PFSK-1 (cell line): ENCODE measurements at regions not wholly inside any gene's neighbourhood (a gene's known extent, or its start where the extent isn't known, plus 50 kb on each side); places are given as distances from the start of the nearest gene placed in this dataset.

Experiments
- FOXP2 ChIP-seq: optimal IDR thresholded peaks from 2 replicates; pipeline ENCODE3; 2011; ENCODE audit warnings: borderline replicate concordance, control low read depth, inconsistent platforms; ENCODE audit not compliant: insufficient read depth; ENCODE audit errors: extremely low read length, extremely low read depth
- POLR2AphosphoS5 ChIP-seq: IDR thresholded peaks from 2 replicates; pipeline ENCODE4 v1.6.1; 2012; ENCODE audit warnings: low read depth, mild to moderate bottlenecking, control low read depth, low read length, moderate library complexity
- SIN3A ChIP-seq: IDR thresholded peaks from 2 replicates; pipeline ENCODE4 v1.6.1; 2012; ENCODE audit warnings: mild to moderate bottlenecking, low read length, moderate library complexity, borderline replicate concordance; ENCODE audit not compliant: insufficient read depth
- TAF1 ChIP-seq: IDR thresholded peaks from 2 replicates; pipeline ENCODE4 v1.6.1; 2012; ENCODE audit warnings: low read length, control low read depth, borderline replicate concordance; ENCODE audit not compliant: insufficient read depth
- TF ChIP-seq, protein P1 (sequence below), 2 experiments: IDR thresholded peaks; 2 replicates each; pipeline versions ENCODE4 v1.6.1 to v1.8.0; 2011 to 2012; ENCODE audit warnings: low read depth in 2 of 2, low read length in 2 of 2, control low read depth in 1 of 2, inconsistent platforms in 1 of 2, mild to moderate bottlenecking in 1 of 2, moderate library complexity in 1 of 2; ENCODE audit not compliant: insufficient read depth in 1 of 2

DNA sequence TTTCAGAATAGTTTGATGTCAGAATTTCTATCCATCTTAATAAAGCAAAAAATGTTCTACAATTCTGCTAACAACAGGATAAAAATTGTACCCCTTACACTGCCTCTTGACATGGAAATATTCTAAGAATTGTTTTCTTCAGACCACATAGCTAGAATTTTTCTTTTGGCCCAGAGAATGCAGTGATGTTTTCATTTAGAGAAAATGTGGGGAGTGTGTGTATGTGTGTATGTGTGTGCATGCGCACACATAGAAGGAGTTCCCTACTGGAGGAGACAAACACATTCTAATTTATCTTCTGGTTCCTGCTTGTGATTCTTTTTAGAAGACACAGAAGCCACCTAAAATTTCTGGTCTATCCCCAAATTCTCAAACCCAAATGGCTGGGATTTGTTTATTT is 1145.7 kb downstream of the VRK1 start:
- TF ChIP-seq, protein P1, sequence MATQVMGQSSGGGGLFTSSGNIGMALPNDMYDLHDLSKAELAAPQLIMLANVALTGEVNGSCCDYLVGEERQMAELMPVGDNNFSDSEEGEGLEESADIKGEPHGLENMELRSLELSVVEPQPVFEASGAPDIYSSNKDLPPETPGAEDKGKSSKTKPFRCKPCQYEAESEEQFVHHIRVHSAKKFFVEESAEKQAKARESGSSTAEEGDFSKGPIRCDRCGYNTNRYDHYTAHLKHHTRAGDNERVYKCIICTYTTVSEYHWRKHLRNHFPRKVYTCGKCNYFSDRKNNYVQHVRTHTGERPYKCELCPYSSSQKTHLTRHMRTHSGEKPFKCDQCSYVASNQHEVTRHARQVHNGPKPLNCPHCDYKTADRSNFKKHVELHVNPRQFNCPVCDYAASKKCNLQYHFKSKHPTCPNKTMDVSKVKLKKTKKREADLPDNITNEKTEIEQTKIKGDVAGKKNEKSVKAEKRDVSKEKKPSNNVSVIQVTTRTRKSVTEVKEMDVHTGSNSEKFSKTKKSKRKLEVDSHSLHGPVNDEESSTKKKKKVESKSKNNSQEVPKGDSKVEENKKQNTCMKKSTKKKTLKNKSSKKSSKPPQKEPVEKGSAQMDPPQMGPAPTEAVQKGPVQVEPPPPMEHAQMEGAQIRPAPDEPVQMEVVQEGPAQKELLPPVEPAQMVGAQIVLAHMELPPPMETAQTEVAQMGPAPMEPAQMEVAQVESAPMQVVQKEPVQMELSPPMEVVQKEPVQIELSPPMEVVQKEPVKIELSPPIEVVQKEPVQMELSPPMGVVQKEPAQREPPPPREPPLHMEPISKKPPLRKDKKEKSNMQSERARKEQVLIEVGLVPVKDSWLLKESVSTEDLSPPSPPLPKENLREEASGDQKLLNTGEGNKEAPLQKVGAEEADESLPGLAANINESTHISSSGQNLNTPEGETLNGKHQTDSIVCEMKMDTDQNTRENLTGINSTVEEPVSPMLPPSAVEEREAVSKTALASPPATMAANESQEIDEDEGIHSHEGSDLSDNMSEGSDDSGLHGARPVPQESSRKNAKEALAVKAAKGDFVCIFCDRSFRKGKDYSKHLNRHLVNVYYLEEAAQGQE (IDR thresholded peaks at IDR 0.05; ENCODE audit: insufficient read depth in 1 of 2, low read depth in 2 of 2, low read length in 2 of 2), result no peak
- no peak for TF ChIP-seq POLR2AphosphoS5
- no peak for TF ChIP-seq TAF1
- no peak for TF ChIP-seq FOXP2

DNA sequence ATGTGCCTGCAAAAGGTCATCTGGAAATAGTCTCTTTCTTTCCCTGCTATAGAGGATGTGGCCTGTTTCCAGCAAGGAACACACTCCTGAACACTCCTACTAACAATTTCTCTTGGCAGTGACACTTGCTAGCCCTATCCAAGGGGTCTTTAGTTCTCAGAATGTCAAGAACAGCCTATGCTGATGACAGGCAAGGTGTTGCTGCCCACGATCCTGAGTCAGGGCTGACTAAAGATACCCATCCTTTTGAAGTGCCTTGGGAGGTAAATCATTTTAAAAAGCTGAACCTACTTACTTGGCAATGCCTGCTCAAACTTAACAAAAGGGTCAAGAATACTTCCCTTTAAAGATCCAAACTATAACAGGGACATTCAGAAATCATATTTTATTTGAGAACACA is 1146.4 kb downstream of the VRK1 start:
- TF ChIP-seq FOXP2 (no peak), SIN3A (no peak), POLR2AphosphoS5 (no peak), TAF1 (no peak)
- TF ChIP-seq, protein P1 (IDR thresholded peaks at IDR 0.05; ENCODE audit: insufficient read depth in 1 of 2, low read depth in 2 of 2, low read length in 2 of 2), result no peak

DNA sequence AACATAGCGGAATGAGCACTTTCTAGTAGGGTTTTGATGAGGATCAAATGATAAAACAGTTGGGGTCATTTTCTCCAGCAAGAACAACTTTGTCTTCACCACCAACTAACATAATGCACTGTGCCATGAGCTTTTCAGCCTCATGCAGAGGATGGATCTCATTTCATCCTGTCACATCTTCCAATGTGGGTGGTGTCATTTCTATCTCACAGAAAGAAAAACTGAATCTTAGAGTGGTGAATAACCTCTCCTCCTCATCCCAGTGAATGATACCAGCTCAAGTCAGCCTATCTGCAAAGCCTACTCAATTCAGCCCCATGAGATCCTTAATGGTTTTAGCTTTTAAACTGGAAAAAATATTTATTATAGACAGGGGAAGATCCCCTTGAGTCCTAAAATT is 1147.2 kb downstream of the VRK1 start:
- TF ChIP-seq, protein P1 (IDR thresholded peaks at IDR 0.05; ENCODE audit: insufficient read depth in 1 of 2, low read depth in 2 of 2, low read length in 2 of 2), result no peak

DNA sequence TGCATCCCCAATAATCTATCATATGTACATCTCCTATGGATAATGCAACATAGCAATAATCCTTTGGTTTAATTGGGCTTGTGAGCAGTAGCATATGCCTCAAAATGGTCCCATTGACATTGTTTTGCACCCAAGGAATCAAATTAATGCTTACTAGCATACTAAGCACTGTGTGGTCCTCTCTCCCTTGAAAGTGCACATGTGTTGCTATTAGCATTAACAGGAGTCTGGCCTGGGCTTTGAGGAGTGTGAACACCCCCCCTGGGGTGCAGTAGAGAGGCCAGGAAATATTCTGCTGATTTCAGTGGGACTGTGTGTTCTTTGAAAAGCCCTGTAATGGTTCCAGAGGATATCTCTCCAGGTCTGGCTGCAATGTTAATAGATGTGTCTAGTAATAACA is 1148.4 kb downstream of the VRK1 start:
- TF ChIP-seq, protein P1 (IDR thresholded peaks at IDR 0.05; ENCODE audit: insufficient read depth in 1 of 2, low read depth in 2 of 2, low read length in 2 of 2), result no peak
- no peak for TF ChIP-seq TAF1

DNA sequence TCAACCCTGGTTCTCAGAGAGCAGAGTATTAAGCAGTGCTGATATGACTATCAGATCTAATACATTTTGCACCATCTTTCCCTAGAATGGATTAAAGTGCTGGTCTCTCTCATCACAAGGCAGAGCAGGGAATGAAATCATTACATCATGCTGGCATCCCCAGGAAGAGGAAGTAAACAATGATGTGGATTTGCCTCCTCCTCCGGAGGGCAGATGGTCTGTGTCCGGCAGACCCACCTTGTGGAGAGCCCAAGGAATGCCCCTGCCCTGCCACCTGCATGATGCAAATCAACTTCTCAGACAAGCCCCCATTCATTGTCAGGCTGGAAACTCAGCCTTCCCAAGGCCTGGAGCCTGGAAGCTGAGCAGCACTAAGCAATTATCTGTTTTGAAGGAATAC is 1149.1 kb downstream of the VRK1 start:
- TF ChIP-seq POLR2AphosphoS5, result no peak
- TF ChIP-seq TAF1, result no peak
- TF ChIP-seq FOXP2, result no peak
- TF ChIP-seq SIN3A, result no peak

DNA sequence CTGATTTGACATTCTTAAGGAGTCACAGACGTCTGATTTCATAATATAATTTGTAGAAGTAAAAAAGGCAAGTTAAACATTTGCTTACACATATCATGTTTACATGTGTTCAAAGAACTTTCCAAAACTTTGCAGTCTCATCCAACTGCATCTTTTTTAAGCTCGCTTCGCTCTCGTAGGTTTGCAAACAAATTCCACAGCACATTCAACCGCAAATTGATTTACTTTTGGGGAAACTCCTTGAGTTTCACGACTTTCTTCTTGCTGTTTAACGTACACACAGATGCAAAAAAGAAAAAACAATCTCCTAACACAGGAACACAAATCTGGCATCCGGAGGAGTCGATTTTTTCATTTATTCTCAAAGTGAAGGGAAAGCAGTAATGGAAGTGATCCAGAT is 1149.5 kb downstream of the VRK1 start:
- no peak for TF ChIP-seq TAF1
- TF ChIP-seq POLR2AphosphoS5, result no peak
- TF ChIP-seq, protein P1 (IDR thresholded peaks at IDR 0.05; ENCODE audit: insufficient read depth in 1 of 2, low read depth in 2 of 2, low read length in 2 of 2), result no peak
- no peak for TF ChIP-seq FOXP2
- no peak for TF ChIP-seq SIN3A
